ENCODE measurements at regions not wholly inside any gene's neighbourhood (a gene's known extent, or its start where the extent isn't known, plus 50 kb on each side); places are given as distances from the start of the nearest gene placed in this dataset.

- TF ChIP-seq ZFX (IDR thresholded peaks at IDR 0.05) = no peak
- TF ChIP-seq, protein P1, sequence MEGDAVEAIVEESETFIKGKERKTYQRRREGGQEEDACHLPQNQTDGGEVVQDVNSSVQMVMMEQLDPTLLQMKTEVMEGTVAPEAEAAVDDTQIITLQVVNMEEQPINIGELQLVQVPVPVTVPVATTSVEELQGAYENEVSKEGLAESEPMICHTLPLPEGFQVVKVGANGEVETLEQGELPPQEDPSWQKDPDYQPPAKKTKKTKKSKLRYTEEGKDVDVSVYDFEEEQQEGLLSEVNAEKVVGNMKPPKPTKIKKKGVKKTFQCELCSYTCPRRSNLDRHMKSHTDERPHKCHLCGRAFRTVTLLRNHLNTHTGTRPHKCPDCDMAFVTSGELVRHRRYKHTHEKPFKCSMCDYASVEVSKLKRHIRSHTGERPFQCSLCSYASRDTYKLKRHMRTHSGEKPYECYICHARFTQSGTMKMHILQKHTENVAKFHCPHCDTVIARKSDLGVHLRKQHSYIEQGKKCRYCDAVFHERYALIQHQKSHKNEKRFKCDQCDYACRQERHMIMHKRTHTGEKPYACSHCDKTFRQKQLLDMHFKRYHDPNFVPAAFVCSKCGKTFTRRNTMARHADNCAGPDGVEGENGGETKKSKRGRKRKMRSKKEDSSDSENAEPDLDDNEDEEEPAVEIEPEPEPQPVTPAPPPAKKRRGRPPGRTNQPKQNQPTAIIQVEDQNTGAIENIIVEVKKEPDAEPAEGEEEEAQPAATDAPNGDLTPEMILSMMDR (conservative IDR thresholded peaks at IDR 0.05) = no peak
Observed at GRCh38 chr6:56751604-56752003, 108.9 kb upstream of the DST start.
